AG04450 (cell line): ENCODE measurements at regions not wholly inside any gene's neighbourhood (a gene's known extent, or its start where the extent isn't known, plus 50 kb on each side); places are given as distances from the start of the nearest gene placed in this dataset.

Experiments used
- CTCF ChIA-PET: fragments of 300-600, 350-600 bp; formaldehyde crosslinking; extraction: SDS; loops from one replicate; lab custom pipeline; 2022; ENCODE audit warnings: antibody characterized with exemption, inconsistent platforms; lab: Charles Lee
- POLR2A ChIA-PET: fragments of 350-600 bp; formaldehyde crosslinking; extraction: SDS; loops from one replicate; lab custom pipeline; 2021; ENCODE audit warnings: antibody characterized with exemption, inconsistent platforms; lab: Yijun Ruan, JAX
- DNase-seq: peaks from one replicate; pipeline ENCODE4 v3.0.0-alpha.2; 2011; ENCODE audit warnings: low read depth, low spot score
- H3K27ac ChIP-seq: one replicate; pipeline ENCODE4 v1.5.1; 2012; ENCODE audit warnings: low read depth, low read length, control low read depth
- H3K27me3 ChIP-seq: one replicate; pipeline ENCODE4 v1.6.0; 2012; ENCODE audit warnings: low read length; ENCODE audit not compliant: control insufficient read depth, insufficient read depth
- H3K4me3 ChIP-seq: 2 replicates; pipeline ENCODE4 v1.5.1; 2011; ENCODE audit warnings: mild to moderate bottlenecking, low read depth, low read length, control low read depth
- H3K9me3 ChIP-seq: 2 replicates; pipeline ENCODE4 v1.5.1; 2012; ENCODE audit warnings: low read length; ENCODE audit not compliant: control insufficient read depth, insufficient read depth
- TF ChIP-seq, protein P1 (sequence below): IDR thresholded peaks from 2 replicates; pipeline ENCODE4 v1.5.1; 2011; ENCODE audit warnings: low read depth, low read length, control low read depth, inconsistent platforms

- Histone ChIP-seq H3K27me3 (no peaks in the 10 kb centered on the region), H3K4me3 (no peak overlapping the region), H3K27ac (no peak overlapping the region), H3K9me3 (no peaks in the 10 kb centered on the region)
- no peak for DNase-seq
- CTCF ChIA-PET, result no interaction called here
- POLR2A ChIA-PET, result no interaction called here
- TF ChIP-seq, protein P1, sequence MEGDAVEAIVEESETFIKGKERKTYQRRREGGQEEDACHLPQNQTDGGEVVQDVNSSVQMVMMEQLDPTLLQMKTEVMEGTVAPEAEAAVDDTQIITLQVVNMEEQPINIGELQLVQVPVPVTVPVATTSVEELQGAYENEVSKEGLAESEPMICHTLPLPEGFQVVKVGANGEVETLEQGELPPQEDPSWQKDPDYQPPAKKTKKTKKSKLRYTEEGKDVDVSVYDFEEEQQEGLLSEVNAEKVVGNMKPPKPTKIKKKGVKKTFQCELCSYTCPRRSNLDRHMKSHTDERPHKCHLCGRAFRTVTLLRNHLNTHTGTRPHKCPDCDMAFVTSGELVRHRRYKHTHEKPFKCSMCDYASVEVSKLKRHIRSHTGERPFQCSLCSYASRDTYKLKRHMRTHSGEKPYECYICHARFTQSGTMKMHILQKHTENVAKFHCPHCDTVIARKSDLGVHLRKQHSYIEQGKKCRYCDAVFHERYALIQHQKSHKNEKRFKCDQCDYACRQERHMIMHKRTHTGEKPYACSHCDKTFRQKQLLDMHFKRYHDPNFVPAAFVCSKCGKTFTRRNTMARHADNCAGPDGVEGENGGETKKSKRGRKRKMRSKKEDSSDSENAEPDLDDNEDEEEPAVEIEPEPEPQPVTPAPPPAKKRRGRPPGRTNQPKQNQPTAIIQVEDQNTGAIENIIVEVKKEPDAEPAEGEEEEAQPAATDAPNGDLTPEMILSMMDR, result no peak
Observed at GRCh38 chr17:34816848-34817247, 144.4 kb downstream of the CCT6B start.

GRCh38 chr17:34813290-34813689 lies 148.0 kb downstream of the CCT6B start:
- CTCF ChIA-PET, result interaction anchor here (1.2 kb wide), 1 partner anchor 13 kb away, joined by 3 read pairs; no protein-coding TSS in a partner anchor
- H3K9me3 ChIP-seq, result no peaks in the 10 kb centered on the region

GRCh38 chr17:34811561-34811960 lies 149.7 kb downstream of the CCT6B start:
- TF ChIP-seq, protein P1, result no peak
- H3K4me3 ChIP-seq, result no peak overlapping the region
- H3K9me3 ChIP-seq, result no peaks in the 10 kb centered on the region
- no peak overlapping the region for H3K27ac ChIP-seq
- POLR2A ChIA-PET, result no interaction called here
- CTCF ChIA-PET, result no interaction called here
- H3K27me3 ChIP-seq, result no peaks in the 10 kb centered on the region
- DNase-seq, result no peak

More at GRCh38 chr17:34813290-34813689, 148.0 kb downstream of the CCT6B start:
- Histone ChIP-seq H3K4me3 (no peak overlapping the region), H3K27me3 (no peaks in the 10 kb centered on the region), H3K27ac (no peak overlapping the region)
- POLR2A ChIA-PET, result no interaction called here
- TF ChIP-seq, protein P1, result no peak
- no peak for DNase-seq

- Histone ChIP-seq H3K27ac (no peak overlapping the region), H3K27me3 (no peaks in the 10 kb centered on the region), H3K4me3 (no peak overlapping the region), H3K9me3 (no peaks in the 10 kb centered on the region)
- ChIA-PET POLR2A (no interaction called here), CTCF (no interaction called here)
- TF ChIP-seq, protein P1, result no peak
- DNase-seq, result no peak
Observed at GRCh38 chr17:34800661-34801060, 160.6 kb downstream of the CCT6B start.

GRCh38 chr17:34799751-34800150 lies 161.5 kb downstream of the CCT6B start:
- CTCF ChIA-PET, result no interaction called here
- no peak overlapping the region for H3K4me3 ChIP-seq
- POLR2A ChIA-PET, result no interaction called here
- DNase-seq, result no peak
- TF ChIP-seq, protein P1, result no peak
- H3K9me3 ChIP-seq, result no peaks in the 10 kb centered on the region
- H3K27me3 ChIP-seq, result no peaks in the 10 kb centered on the region
- H3K27ac ChIP-seq, result no peak overlapping the region
